ENCODE measurements at regions not wholly inside any gene's neighbourhood (a gene's known extent, or its start where the extent isn't known, plus 50 kb on each side); places are given as distances from the start of the nearest gene placed in this dataset.

DNA sequence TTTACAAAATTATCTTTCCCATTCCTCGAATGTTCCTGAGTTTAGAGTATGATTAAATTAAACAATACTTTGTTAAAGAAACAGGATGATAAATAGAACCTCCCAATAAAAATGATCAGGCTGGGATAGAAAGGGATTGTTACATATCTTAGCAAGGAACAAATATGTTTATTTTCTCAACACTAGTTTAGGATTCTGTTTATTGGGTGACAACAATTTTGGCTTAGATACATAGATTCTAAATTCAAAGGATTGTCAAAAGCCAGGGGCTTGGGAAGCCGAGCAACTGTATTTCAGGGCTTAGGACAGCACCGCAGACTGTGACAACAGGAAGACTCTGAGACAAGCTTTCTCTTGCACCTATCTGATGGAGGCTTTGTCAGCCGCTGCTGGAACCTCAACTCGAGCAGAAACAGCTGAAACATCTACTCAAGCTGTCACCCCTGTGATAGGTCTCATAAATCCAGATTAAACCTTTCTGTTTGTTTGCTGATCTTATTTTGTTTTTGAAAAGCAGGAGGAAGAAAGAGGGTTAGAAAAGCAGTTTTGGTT is 562.8 kb upstream of the ZFHX3 start:
- TF ChIP-seq FOXA1 (IDR thresholded peaks at IDR 0.05) (no peak), FOXM1 (IDR thresholded peaks at IDR 0.05; ENCODE audit: borderline replicate concordance) (no peak), SUZ12 (IDR thresholded peaks at IDR 0.05) (no peak), ZNF384 (IDR thresholded peaks at IDR 0.05) (no peak), L3MBTL2 (conservative IDR thresholded peaks at IDR 0.05) (no peak), PKNOX1 (IDR thresholded peaks at IDR 0.05) (no peak), SP1 (IDR thresholded peaks at IDR 0.05) (no peak), TARDBP (IDR thresholded peaks at IDR 0.05) (no peak), ARNT (IDR thresholded peaks at IDR 0.05) (no peak), HDGF (IDR thresholded peaks at IDR 0.05; ENCODE audit: borderline replicate concordance) (no peak)

All from HEK293T (cell line).